Stimulated activated CD4-positive, alpha-beta T cell treated with anti-CD3 and anti-CD28 coated beads, TNF-alpha, amount 100 ng/mL, for 4 hours (primary cell): ENCODE measurements at regions not wholly inside any gene's neighbourhood (a gene's known extent, or its start where the extent isn't known, plus 50 kb on each side); places are given as distances from the start of the nearest gene placed in this dataset.
"Not testable (repeated sequence)": the region's sequence is repeated elsewhere in the genome, so short reads cannot be mapped to it uniquely, and the experiment has no call there.

Experiments used
- DNase-seq, 3 experiments: peaks; one replicate each; pipeline ENCODE4 v3.0.0-alpha.2; 2020; ENCODE audit warnings: low read depth in 3 of 3

GRCh38 chr14:100419856-100420255 lies 96.7 kb downstream of the SLC25A47 start:
- no peak for DNase-seq

GRCh38 chr14:100421756-100422470 lies 98.8 kb downstream of the SLC25A47 start:
- DNase-seq = no peak

DNA sequence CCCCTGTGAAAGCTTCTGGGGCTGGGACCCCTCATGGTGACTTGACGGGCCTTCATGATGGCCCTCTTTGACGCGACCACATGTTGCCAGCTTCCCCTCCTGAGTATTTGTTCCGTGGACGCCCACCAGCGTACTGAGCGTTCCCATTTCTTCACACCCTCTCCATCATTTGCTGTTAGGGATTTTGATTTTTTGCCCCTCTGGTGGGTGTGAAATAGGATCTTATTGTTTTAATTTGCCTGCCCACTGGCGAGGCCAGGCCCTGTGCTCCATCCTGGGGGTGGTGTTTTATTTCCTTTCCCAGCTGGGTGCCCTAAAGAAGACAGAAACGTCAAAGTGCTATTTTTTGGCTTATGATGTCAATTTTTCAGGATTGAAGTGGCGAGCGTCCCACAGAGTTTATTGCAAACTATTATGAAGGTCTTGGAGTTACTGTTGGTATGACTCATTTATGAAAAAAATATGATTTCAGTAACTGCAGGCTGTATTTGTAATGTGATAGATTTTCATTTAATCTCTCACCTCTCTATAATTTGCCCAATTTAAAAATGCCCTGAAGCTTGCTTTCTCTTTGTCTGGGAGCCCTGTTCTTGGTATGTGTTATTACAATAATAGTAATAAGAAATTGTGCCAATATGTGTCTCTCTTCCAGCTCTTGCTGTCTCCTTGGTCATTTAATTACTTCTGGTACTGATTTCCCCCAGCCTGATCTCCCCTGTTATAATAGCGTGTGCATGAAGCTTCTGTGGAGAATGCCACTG lies 99.6 kb downstream of the SLC25A47 start:
- no peak for DNase-seq

DNA sequence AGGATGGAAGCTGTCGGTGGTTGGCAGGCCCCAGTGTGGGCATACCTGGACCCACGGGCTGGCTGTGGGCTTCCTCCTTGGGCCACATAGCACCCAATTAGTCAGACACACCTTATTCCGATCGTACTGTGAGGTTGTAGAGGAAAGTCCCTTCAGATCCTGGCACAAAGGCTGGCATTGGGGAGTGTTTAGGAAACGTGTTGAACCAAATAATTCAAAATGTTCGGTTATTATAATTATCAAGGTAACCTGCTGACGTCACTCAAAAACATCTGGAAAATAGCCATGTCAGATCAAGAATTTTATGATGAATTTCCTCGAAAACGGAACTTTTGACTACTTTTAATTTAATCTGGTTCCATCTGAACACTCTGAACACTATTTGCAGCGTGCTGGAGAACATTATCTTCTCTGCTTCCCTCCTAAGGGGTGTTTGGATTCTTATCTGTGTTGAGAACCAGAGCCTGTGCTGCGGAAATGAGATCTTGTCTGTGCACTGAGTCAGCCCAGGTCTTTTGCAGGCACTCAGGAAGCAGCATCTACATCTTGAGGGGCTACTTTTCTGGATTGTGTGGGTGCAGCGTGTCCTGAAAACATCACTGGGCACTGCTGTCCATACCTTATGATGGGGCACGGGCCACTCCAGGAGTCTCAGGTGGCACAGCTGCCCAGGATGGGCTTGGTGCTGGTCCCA lies 100.3 kb downstream of the SLC25A47 start:
- DNase-seq = no peak

- no peak for DNase-seq
Measured at GRCh38 chr14:100424504-100425428, 101.6 kb downstream of the SLC25A47 start.

- DNase-seq = no peak
Measured at GRCh38 chr14:100425429-100425827, 102.3 kb downstream of the SLC25A47 start.

- no peak for DNase-seq
Measured at GRCh38 chr14:100426314-100426713, 103.2 kb downstream of the SLC25A47 start.

- DNase-seq = no peak
Measured at GRCh38 chr14:100427166-100427565, 104.0 kb downstream of the SLC25A47 start.

DNA sequence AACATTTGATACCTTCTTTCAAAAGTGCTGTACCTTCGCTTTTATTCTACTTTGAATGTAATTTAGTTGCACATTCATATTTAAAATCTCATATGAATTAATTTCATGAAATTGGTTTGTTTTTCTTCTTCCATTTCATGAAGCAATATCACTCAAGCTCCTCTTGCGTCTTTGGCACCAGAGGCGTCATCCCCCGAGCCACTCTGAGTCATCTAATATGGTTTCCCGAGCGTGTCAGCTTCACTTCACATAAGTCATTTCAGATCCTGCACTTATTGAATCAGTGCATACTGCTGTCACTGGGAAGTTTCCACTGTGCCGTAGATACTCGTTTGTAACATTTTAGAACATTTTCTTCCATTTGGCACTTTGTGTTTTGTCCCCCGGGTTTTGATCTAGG lies 105.6 kb downstream of the SLC25A47 start:
- no peak for DNase-seq

GRCh38 chr14:100429537-100429936 lies 106.4 kb downstream of the SLC25A47 start:
- no peak for DNase-seq

DNA sequence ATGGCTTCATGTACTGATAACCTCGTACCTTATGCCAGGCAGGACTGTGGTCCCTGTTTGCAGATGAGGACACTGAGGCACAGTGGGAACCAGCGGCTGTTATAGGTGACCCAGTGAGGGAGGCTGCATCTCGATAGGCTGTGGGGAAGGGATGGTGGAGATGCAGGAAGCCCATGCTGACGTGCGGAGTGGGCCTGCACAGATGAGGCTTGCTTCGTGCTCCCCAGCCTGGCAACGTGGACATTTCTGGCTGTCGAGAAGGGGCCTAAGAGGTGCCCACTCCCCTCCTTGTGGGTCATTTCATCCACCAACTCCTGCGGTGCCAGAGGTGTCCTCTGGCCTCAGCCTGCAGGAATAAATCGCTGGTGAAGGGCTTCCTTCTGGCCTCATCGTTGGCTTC lies 107.4 kb downstream of the SLC25A47 start:
- no peak for DNase-seq

GRCh38 chr14:100431461-100431860 lies 108.3 kb downstream of the SLC25A47 start:
- DNase-seq = not testable (repeated sequence)

DNA sequence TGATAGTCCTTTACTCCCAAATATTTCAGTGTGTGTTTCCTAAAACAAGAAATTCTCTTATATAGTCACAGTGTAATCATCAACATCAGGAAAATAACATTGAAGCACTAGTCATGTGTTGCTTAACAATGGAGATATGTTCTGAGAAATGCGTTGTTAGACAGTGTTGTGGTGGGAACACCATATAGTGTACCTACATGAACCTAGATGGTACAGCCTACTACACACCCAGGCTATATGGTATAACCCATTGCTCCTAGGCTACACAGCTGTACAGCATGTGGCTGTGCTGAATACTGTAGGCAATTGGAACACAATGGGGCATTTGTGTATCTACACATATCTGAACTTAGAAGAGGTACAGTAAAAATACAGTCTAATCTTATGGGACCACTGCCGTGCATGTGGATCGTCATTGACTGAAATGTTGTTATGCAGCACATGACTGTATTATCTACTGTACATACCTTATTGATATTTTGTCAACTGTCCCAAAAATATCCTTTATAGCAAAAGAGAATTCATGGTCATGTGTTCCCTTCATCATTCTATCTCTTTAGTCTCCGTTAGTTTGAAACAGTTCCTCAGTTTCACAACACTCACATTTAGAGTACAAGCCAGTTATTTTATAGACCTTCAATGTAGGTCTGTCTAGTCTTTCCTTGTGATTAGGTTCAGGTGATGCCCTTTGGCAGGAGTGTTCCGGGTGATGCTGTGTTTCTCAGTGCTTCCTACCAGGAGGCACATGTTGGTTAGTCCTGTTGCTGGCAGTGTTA lies 109.7 kb downstream of the SLC25A47 start:
- no peak for DNase-seq

GRCh38 chr14:100433428-100433814 lies 110.3 kb downstream of the SLC25A47 start:
- no peak for DNase-seq

GRCh38 chr14:100434033-100434601 lies 111.0 kb downstream of the SLC25A47 start:
- no peak for DNase-seq

DNA sequence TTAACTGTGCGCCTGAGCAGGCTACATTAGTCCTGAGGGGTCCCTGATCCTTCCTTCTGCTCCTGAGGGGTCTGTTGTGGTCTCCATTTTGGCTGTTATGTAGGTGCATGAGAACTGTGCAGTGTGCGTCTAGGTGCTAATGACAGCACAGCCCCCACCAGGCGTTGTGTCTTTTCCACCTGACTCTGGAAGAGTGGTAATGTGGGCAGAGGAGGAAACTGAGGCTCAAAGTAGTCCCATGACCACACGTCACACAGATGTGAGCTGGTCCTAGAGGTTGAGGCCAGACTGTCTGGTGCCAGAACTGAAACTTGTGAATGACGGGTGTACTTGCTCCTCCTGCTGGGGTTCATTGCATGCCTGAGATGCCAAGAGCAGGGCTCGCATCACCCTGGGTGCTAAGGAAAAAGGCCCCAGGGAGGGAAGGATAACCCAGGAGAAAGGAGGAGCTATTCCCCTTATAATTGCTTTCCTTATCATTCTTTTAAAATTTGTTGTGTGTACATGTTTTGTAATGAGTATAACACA lies 111.8 kb downstream of the SLC25A47 start:
- DNase-seq = no peak

- no peak for DNase-seq
Measured at GRCh38 chr14:100435459-100435858, 112.3 kb downstream of the SLC25A47 start.

DNA sequence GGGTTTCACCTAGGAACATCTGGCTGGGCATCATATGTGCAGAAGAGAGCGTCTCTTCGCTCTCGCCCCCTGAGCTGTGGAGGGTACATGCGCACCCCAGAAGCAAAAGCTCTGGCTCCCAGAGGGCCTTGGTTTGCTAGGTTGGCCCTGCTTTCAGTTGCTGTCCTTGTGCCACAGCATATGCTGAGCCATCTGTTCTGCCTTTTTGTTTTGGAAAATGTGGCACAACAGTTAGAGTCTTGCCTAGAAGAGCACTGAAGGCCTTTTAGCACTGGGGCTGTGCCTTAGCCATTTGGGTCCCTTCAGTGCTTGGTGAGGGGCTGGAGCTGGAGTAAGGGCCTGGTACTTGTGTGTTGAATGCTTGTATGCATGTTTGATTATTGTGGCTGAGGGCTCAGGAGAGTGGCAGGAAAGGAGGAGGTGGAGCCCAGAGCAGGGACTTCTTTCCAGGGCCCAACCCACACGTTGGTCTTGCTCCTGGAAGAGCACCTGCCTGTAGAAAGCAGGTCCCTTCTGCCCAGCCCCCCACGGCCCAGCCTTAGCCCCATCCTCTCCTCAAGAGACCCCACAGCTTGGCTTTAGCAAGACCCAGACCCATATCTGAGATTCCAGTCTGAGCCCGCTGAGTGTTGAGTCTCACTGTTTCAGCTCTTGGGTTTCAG lies 113.7 kb downstream of the SLC25A47 start:
- no peak for DNase-seq

DNA sequence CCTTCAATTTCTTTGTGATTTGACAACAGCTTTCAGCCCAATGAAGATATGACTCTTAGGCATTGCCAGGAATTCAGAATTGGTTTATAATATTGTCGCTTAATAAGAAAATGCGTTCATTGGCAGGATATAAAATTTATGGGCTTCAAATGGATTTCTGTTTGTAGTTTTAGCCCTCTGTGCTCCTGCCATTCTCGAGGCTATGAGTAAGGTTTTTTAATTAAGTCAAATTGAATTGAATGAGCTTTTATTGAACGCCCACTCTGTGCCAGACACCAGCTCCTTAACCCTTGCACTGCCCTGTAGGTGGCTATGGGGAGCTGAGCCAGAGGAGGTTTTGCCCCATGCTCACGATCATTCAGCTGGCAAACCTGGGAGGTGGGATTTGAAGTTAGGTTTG lies 115.1 kb downstream of the SLC25A47 start:
- no peak for DNase-seq
